GM04504 (cell line): ENCODE measurements at regions not wholly inside any gene's neighbourhood (a gene's known extent, or its start where the extent isn't known, plus 50 kb on each side); places are given as distances from the start of the nearest gene placed in this dataset.

Source experiments
- DNase-seq: peaks from one replicate; pipeline ENCODE4 v3.0.0-alpha.2; 2012; ENCODE audit warnings: low read depth

GRCh38 chr20:60321601-60322000 is 363.4 kb downstream of the CDH26 start:
- no peak for DNase-seq

DNA sequence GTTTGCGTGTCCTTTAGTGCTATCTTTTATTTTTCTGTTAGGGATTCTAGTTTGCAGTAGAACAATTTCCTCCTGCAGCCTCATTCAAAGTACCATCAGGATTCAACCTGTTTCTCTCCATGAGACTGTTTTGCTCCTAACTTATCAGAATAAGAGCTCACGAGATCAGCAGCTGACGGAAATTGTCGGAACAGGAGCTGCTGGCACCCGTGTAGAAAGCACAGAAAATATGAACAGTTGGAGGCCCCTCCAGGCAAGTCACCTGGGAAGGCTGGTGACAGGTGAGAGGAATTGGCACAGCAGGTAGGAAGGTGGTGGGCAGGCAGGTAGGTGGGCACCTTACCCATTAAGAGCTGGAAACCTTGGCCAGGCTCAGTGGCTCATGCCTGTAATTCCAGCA is 368.6 kb downstream of the CDH26 start:
- no peak for DNase-seq

- no peak for DNase-seq
These were observed 369.9 kb downstream of the CDH26 start for GRCh38 chr20:60327971-60328660.

DNA sequence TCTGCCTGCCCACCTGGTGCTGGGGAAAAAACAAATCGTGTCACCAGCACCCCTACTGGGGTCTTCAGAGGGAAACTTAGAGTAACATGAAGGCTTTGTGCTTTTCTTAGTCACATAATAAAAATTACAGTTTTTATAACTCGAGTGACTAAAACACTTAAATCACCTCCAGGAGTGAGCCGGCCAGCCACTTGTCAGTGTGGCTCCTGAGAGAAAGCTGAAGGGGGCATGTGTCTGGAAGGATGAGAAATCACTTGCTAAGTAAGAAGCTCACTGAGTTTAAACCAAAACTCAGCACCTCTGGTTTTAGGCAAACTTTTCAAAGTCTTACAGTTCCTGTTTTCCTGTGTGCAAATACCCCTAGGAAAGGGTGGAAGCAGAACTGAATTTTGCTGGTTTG is 372.2 kb downstream of the CDH26 start:
- no peak for DNase-seq

- no peak for DNase-seq
These were observed 373.6 kb downstream of the CDH26 start for GRCh38 chr20:60331688-60332300.

DNA sequence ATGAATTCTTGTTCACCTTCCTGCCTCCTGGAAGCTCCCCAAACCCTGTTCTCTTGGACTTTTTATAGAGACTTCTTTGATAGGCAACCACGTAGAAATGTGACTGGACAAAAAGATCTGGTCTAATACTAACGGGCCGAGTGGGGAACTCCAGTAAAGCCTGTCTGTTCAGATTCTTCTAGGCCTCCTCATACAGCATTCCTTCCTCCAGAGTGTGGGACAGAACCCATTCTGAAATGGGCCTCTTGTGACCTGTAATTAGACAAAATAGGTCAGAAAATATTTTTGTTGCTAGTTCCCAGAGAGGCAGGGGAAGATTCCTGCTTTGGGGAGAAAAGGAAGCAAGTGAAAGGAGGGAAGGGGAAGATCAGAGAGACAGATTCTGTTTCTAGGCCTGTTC is 374.3 kb downstream of the CDH26 start:
- DNase-seq, result no peak

- no peak for DNase-seq
These were observed 376.7 kb downstream of the CDH26 start for GRCh38 chr20:60334911-60335310.

- DNase-seq, result no peak
These were observed 380.3 kb downstream of the CDH26 start for GRCh38 chr20:60338556-60338955.

- no peak for DNase-seq
These were observed 381.5 kb downstream of the CDH26 start for GRCh38 chr20:60339738-60340137.

- no peak for DNase-seq
These were observed 382.0 kb downstream of the CDH26 start for GRCh38 chr20:60340232-60340631.

GRCh38 chr20:60341062-60341461 is 382.8 kb downstream of the CDH26 start:
- DNase-seq, result no peak

DNA sequence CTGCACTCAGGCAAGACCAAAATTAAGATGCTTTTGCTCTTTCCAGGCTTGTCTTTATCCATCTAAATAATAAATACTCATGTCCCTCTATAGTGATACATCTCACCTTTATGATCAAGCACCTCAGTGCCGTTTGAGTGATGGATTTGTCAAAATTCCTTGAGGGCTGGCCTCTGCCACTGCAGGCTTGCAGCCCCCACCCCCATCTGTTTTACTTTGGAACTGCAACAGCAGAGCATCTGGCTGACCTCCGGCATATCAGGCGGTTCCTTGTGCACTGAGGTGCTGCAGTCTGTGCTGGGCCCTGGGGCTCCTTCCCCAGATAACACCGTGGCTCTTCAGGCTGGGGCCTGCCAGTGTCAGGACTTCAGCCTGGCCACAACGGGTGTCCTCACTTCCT is 386.9 kb downstream of the CDH26 start:
- no peak for DNase-seq

DNA sequence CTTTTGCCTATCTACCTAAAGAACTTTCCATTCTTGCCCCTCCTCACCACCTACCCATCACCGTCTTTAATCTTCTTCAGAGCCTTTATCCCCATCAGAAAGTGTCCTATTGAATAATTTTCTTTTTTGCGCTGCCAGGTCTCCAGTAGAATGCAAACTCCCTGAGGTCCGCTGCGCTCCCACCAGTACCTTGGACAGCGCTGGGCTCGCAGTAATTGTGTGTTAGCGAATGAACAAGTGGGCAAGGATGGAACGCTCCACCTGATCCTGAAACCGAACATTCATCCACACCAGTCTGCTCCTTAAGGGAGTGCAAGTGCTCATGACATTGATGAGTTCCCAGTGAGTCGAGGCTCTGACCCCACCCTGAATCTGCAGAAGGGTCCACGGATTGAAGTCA is 391.2 kb downstream of the CDH26 start:
- DNase-seq, result no peak

DNA sequence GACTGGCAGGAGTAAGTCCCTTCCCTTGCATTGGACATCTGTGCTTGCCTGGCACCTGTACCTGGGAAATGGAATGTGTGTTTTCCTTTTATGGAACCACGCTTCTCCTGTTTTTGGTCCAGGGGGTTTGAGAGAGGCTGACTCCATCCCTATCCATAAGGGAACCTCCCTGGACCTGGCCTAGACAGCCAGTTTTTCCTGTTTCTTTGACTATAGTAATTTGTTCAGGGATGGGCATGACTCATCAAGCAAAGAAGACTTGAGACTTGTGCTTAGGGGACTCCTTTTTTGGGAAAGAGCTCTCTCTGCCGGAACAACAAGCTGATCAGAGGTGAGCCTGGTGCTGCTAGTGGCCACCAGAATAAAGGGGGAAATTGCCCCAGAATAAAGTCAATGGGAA is 393.8 kb downstream of the CDH26 start:
- DNase-seq, result no peak

GRCh38 chr20:60352596-60352995 is 394.4 kb downstream of the CDH26 start:
- no peak for DNase-seq

DNA sequence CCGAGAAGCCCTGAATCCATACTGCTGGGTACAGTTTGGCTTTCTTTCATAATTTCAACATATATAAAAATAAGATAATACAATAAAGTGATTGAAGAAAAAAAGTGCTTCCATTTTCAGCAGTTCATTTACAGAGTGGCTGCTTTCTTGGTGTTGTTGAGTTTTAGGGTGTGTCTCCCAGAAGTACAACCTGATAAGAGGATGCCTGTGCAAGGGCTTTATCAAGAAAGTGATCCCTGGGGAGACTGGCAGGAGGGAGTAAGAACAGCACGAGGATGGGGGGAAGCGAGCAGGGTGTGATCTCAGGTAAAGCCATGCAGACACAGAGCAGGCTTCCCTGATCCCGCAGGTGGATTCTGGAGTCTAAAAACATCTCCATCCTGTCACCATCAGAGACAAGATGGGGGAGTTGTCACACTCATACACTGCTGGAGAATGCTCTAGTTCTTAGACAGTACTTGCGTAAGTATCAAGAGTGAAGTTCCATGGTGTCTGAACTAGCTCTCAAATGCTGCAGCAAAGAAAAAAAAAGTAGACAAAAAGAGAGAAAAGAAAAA is 395.9 kb downstream of the CDH26 start:
- DNase-seq, result no peak

- no peak for DNase-seq
These were observed 399.9 kb downstream of the CDH26 start for GRCh38 chr20:60358101-60358500.

DNA sequence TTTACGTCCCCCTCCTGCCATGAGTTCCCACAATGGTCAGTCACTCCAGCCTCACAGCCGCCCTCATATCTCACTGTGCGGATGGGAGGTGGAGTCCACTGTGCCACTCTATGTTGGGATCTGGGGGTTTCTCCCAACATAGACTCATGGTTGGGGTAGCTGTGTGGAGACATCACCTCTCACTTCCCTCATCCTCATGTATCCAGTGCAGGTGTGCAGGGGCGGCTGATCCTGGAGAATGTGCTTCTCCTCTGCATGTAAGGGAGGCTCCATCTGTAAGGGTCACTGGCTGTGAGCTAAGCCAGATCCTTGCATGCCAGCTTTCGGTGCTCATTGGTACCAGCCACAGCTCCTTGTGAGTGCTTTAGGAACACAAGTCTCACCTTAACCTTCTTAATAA is 400.8 kb downstream of the CDH26 start:
- no peak for DNase-seq

DNA sequence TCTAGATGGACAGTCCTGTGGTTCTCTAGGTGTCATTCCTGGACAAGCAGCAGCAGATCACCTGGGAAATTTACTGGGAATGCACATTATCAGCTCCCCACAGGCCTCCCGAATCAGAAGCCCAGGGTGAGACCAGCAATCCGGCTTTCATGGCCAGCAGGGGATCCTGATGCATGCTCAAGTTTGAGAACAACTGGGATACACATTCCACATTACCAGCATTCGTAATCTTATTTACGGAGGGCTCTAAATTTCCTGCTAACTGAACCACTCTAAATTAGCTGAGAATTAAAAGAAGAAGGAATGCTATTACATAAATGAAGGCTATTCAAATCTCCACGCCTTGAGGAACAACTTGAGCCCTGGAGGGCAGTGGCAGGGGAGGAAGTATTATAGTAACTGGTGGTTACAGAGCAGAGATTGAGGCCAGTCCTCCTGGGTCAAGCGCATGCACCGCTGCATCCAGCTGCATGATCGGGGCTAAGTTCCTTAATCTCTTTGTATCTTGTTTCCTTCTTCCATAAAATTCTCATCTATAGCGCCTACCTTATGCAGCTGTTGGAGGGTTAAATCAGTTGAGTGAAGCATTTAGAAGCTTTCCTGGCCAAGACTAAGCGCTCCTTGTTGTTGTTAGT is 403.7 kb downstream of the CDH26 start:
- no peak for DNase-seq

DNA sequence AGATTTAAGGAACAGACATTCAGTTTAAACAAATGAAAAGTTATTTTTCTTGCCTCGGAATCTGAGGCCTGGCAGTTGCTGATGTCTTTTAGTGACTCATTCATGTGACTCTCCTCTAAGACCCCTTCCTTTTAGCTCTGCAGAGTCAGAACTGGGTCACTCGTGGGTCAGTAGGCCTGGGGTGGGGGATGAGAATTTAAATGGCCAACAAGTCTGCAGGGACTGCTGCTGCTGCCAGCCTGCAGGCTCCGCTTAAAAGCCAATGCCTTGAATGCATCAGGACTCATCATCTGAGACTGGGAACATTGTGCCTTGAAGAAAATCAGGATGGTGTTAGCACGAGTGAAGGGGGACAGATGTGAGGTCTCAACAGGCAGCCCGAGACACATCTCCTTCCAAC is 404.3 kb downstream of the CDH26 start:
- DNase-seq, result no peak

- no peak for DNase-seq
These were observed 405.5 kb downstream of the CDH26 start for GRCh38 chr20:60363698-60364097.

- no peak for DNase-seq
These were observed 406.9 kb downstream of the CDH26 start for GRCh38 chr20:60365064-60365666.

- no peak for DNase-seq
These were observed 407.7 kb downstream of the CDH26 start for GRCh38 chr20:60365882-60366281.
